Type B pancreatic cell (in vitro differentiated cells): ENCODE measurements at regions not wholly inside any gene's neighbourhood (a gene's known extent, or its start where the extent isn't known, plus 50 kb on each side); places are given as distances from the start of the nearest gene placed in this dataset.

ENCODE experiments used
- DNase-seq: peaks from one replicate; pipeline ENCODE4 v3.0.0; 2021; ENCODE audit warnings: mixed read lengths; ENCODE audit not compliant: unreplicated experiment; ENCODE audit errors: extremely low spot score
- H3K27ac Mint-ChIP-seq: 2 replicates; pipeline ENCODE4 v1.8.0; 2021; ENCODE audit warnings: mild to moderate bottlenecking, mixed read lengths
- H3K27me3 Mint-ChIP-seq: 2 replicates; pipeline ENCODE4 v1.8.0; 2021; ENCODE audit warnings: mixed read lengths
- H3K36me3 Mint-ChIP-seq: 2 replicates; pipeline ENCODE4 v1.8.0; 2021; ENCODE audit warnings: mixed read lengths
- H3K4me1 Mint-ChIP-seq: one replicate; pipeline ENCODE4 v1.8.0; 2021; ENCODE audit warnings: mixed read lengths; ENCODE audit not compliant: unreplicated experiment
- H3K4me3 Mint-ChIP-seq: 2 replicates; pipeline ENCODE4 v1.8.0; 2021; ENCODE audit warnings: mild to moderate bottlenecking, mixed read lengths
- H3K9me3 Mint-ChIP-seq: 2 replicates; pipeline ENCODE4 v1.8.0; 2021; ENCODE audit warnings: mixed read lengths
- TF ChIP-seq, protein P1 (sequence below): fragments of 200-600 bp; sonication (generic); conservative IDR thresholded peaks from 2 replicates; pipeline ENCODE4 v1.5.0; 2021; ENCODE audit warnings: antibody characterized with exemption, mild to moderate bottlenecking

- TF ChIP-seq, protein P1, sequence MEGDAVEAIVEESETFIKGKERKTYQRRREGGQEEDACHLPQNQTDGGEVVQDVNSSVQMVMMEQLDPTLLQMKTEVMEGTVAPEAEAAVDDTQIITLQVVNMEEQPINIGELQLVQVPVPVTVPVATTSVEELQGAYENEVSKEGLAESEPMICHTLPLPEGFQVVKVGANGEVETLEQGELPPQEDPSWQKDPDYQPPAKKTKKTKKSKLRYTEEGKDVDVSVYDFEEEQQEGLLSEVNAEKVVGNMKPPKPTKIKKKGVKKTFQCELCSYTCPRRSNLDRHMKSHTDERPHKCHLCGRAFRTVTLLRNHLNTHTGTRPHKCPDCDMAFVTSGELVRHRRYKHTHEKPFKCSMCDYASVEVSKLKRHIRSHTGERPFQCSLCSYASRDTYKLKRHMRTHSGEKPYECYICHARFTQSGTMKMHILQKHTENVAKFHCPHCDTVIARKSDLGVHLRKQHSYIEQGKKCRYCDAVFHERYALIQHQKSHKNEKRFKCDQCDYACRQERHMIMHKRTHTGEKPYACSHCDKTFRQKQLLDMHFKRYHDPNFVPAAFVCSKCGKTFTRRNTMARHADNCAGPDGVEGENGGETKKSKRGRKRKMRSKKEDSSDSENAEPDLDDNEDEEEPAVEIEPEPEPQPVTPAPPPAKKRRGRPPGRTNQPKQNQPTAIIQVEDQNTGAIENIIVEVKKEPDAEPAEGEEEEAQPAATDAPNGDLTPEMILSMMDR, result no peak
- Mint-ChIP-seq H3K4me1 (no peaks in the 10 kb centered on the region), H3K36me3 (no peaks in the 10 kb centered on the region), H3K27me3 (peaks cover 3% of the 10 kb centered on the region), H3K9me3 (no peaks in the 10 kb centered on the region), H3K27ac (no peak overlapping the region), H3K4me3 (no peak overlapping the region)
- DNase-seq, result no peak
These were observed 75.2 kb upstream of the ARID1B start for GRCh38 chr6:156701966-156702365.

GRCh38 chr6:156700440-156701057 lies 76.6 kb upstream of the ARID1B start:
- no peak for DNase-seq
- no peak overlapping the region for H3K27ac Mint-ChIP-seq
- H3K36me3 Mint-ChIP-seq, result no peaks in the 10 kb centered on the region
- H3K9me3 Mint-ChIP-seq, result no peaks in the 10 kb centered on the region
- no peak overlapping the region for H3K4me3 Mint-ChIP-seq
- no peaks in the 10 kb centered on the region for H3K4me1 Mint-ChIP-seq
- peaks cover 3% of the 10 kb centered on the region for H3K27me3 Mint-ChIP-seq
- TF ChIP-seq, protein P1, result no peak

- H3K4me3 Mint-ChIP-seq, result no peak overlapping the region
- H3K9me3 Mint-ChIP-seq, result no peaks in the 10 kb centered on the region
- H3K27me3 Mint-ChIP-seq, result peaks cover 3% of the 10 kb centered on the region
- H3K36me3 Mint-ChIP-seq, result no peaks in the 10 kb centered on the region
- no peaks in the 10 kb centered on the region for H3K4me1 Mint-ChIP-seq
- no peak for DNase-seq
- TF ChIP-seq, protein P1, result no peak
- no peak overlapping the region for H3K27ac Mint-ChIP-seq
These were observed 77.2 kb upstream of the ARID1B start for GRCh38 chr6:156699935-156700334.

DNA sequence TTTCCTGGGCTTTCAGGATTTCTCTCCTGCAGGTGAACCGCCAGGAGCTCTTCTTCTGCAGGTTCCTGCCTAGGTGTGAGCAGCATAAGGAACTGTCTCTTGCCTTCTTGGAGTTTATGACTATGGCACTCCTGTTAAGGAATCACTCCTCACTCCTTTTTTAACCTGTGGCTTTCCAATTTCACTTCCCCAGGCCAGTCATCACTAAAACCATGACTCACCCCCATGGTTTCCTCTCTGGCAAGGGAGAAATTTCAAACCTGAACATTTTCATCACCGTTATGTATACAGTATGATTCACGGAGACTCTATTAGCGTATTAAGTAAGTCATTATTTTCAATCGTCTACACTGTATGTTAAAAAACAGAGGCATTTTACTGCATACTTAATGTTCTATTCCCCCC lies 78.2 kb upstream of the ARID1B start:
- no peaks in the 10 kb centered on the region for H3K36me3 Mint-ChIP-seq
- H3K27ac Mint-ChIP-seq, result no peak overlapping the region
- TF ChIP-seq, protein P1, result no peak
- H3K4me3 Mint-ChIP-seq, result no peak overlapping the region
- H3K4me1 Mint-ChIP-seq, result no peaks in the 10 kb centered on the region
- no peak for DNase-seq
- peaks cover 3% of the 10 kb centered on the region for H3K27me3 Mint-ChIP-seq
- H3K9me3 Mint-ChIP-seq, result no peaks in the 10 kb centered on the region

DNA sequence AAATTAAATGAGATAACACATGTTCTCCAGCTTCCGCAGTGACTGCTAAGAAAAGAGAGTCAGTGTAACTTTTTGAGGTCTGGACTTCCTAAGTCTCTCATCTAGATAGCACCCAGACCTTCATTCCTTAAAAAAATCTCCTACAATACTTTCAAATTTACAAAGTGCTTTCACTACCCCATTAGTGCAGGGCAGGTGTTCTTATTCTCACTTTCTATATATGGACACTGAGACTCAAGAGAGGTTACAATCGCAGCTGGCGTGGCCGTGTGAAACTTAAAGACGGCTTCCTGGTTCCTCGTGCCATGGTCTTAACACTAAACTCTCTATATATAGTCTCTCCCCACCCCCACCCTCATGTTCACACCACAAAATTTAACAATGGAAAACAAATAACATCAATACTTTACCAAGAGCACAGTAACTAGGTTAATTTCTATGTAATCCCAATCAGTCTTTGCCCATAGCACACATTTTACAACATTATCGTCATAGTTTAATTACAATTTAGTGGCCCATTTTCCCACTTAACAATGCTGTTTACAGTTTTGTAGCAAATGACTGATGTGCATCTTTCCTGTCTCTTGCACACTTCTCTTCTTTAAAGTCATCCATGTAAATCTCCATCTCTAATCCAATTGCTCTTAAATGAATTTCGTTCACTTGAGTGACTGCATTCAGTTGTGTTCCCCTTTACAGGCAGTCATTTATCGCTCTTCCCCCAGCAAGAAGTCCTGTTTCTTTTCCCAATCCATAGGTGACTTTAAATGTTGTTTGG lies 78.8 kb upstream of the ARID1B start:
- Mint-ChIP-seq H3K36me3 (no peaks in the 10 kb centered on the region), H3K27ac (no peak overlapping the region), H3K4me3 (no peak overlapping the region), H3K9me3 (no peaks in the 10 kb centered on the region), H3K4me1 (no peaks in the 10 kb centered on the region), H3K27me3 (peaks cover 3% of the 10 kb centered on the region)
- DNase-seq, result no peak
- TF ChIP-seq, protein P1, result no peak
